OCI-LY7 (cell line): ENCODE measurements at regions not wholly inside any gene's neighbourhood (a gene's known extent, or its start where the extent isn't known, plus 50 kb on each side); places are given as distances from the start of the nearest gene placed in this dataset.

Experiments used
- BruUV-seq: library from RNA; stranded (reverse); fragments of 400-500 nt; replicated peaks from 2 replicates; lab custom pipeline; 2021; lab: Mats Ljungman, UMichigan
- CTCF ChIA-PET: fragments of 300-600 bp; sonication (Branson Sonifier 250); formaldehyde crosslinking; loops from one replicate; lab custom pipeline; 2022; ENCODE audit warnings: antibody characterized with exemption; ENCODE audit not compliant: unreplicated experiment; lab: Charles Lee
- POLR2A ChIA-PET: fragments of 300-600 bp; sonication (Branson Sonifier 250); formaldehyde crosslinking; loops from one replicate; lab custom pipeline; 2022; ENCODE audit warnings: antibody characterized with exemption; lab: Charles Lee
- DNase-seq: peaks from one replicate; pipeline ENCODE4 v3.0.0-alpha.2; 2015; ENCODE audit warnings: low spot score
- H2AFZ ChIP-seq: fragments of 200-600 bp; sonication (generic), shearing (Covaris generic); 2 replicates; pipeline ENCODE4 v1.6.1; 2014; ENCODE audit warnings: mild to moderate bottlenecking, antibody characterized with exemption, low read length, moderate library complexity
- H3K27ac ChIP-seq: fragments of 200-600 bp; sonication (generic); 2 replicates; pipeline ENCODE4 v1.5.1; 2014; ENCODE audit warnings: mixed run types, low read depth, mild to moderate bottlenecking, moderate library complexity, low read length, inconsistent platforms; ENCODE audit not compliant: poor library complexity, severe bottlenecking
- H3K36me3 ChIP-seq: fragments of 200-600 bp; sonication (generic); 2 replicates; pipeline ENCODE4 v1.6.1; 2014; ENCODE audit warnings: mild to moderate bottlenecking, antibody characterized with exemption, low read length, moderate library complexity, mixed read lengths; ENCODE audit not compliant: insufficient read depth
- H3K4me1 ChIP-seq: fragments of 200-600 bp; sonication (generic); 2 replicates; pipeline ENCODE4 v1.5.1; 2014; ENCODE audit warnings: mild to moderate bottlenecking, low read length; ENCODE audit not compliant: insufficient read depth, poor library complexity, severe bottlenecking
- H3K4me2 ChIP-seq: fragments of 200-600 bp; sonication (generic); 2 replicates; pipeline ENCODE4 v1.6.1; 2014; ENCODE audit warnings: mild to moderate bottlenecking, low read length
- H3K4me3 ChIP-seq: fragments of 200-600 bp; sonication (generic); 2 replicates; pipeline ENCODE4 v1.5.1; 2014; ENCODE audit warnings: mild to moderate bottlenecking, low read depth, low read length; ENCODE audit not compliant: poor library complexity, severe bottlenecking
- H3K79me2 ChIP-seq: fragments of 200-600 bp; sonication (generic); 2 replicates; pipeline ENCODE4 v1.6.1; 2016; ENCODE audit warnings: low read depth, mild to moderate bottlenecking, low read length, moderate library complexity, mixed read lengths; ENCODE audit not compliant: insufficient read depth
- H3K9me2 ChIP-seq: fragments of 200-600 bp; sonication (generic); 2 replicates; pipeline ENCODE4 v1.6.1; 2016; ENCODE audit warnings: mild to moderate bottlenecking, low read length, mixed read lengths; ENCODE audit not compliant: insufficient read depth
- H3K9me3 ChIP-seq: fragments of 200-600 bp; sonication (generic); 2 replicates; pipeline ENCODE4 v1.6.1; 2014; ENCODE audit warnings: mild to moderate bottlenecking, mixed run types, low read length, mixed read lengths
- H4K20me1 ChIP-seq: fragments of 200-600 bp; sonication (generic); 2 replicates; pipeline ENCODE4 v1.6.1; 2014; ENCODE audit warnings: mild to moderate bottlenecking, antibody characterized with exemption, low read length, moderate library complexity, mixed read lengths; ENCODE audit not compliant: insufficient read depth
- EZH2phosphoT487 ChIP-seq: fragments of 200-600 bp; sonication (generic); IDR thresholded peaks from 2 replicates; pipeline ENCODE4 v1.6.1; 2018; ENCODE audit warnings: low read depth, borderline replicate concordance, mild to moderate bottlenecking, mixed run types, antibody characterized with exemption, low read length, moderate library complexity, mixed read lengths
- intact Hi-C: fragments of 100-400 bp; cut with micrococcal nuclease; formaldehyde crosslinking; loops from one replicate; pipeline ENCODE4 v1.10.0; 2022; ENCODE audit not compliant: unreplicated experiment
- TF ChIP-seq, protein P1 (sequence below): fragments of 200-600 bp; sonication (generic); conservative IDR thresholded peaks from 2 replicates; pipeline ENCODE4 v1.5.1; 2014; ENCODE audit warnings: mild to moderate bottlenecking, antibody characterized with exemption, low read length, moderate library complexity, mixed read lengths

DNA sequence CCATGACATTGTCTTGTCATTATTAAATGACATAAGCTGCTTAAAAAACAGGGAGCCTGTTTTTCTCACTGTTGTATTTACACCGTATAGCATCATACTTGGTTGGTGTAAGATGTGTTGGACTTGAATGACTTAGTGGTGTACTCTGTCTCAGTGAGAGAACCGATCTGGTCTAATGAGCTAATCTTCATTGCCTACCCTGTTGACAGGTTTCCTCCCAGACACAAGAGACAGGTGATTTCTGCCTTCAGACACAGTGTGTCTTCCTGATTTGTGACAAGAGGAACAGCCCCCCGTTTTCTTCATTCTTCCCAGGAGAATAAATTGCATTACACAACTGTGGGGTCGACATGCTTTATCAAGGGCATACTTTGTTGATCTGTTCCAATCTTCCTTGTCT is 137.2 kb upstream of the ID4 start:
- intact Hi-C loops: no loop called here
- H3K4me2 ChIP-seq: no peak overlapping the region
- H3K4me3 ChIP-seq: no peak overlapping the region
- no peak overlapping the region for H3K27ac ChIP-seq
- H3K36me3 ChIP-seq: no peaks in the 10 kb centered on the region
- no peaks in the 10 kb centered on the region for H3K9me2 ChIP-seq
- H3K79me2 ChIP-seq: no peaks in the 10 kb centered on the region
- no TSS peak for BruUV-seq
- H2AFZ ChIP-seq: peak overlapping the region; percentile 42; the same call in 1 of the 2 replicates
- H3K9me3 ChIP-seq: no peaks in the 10 kb centered on the region
- no peaks in the 10 kb centered on the region for H4K20me1 ChIP-seq
- no peaks in the 10 kb centered on the region for H3K4me1 ChIP-seq
- no peak for DNase-seq
- TF ChIP-seq EZH2phosphoT487: no peak
- TF ChIP-seq, protein P1, sequence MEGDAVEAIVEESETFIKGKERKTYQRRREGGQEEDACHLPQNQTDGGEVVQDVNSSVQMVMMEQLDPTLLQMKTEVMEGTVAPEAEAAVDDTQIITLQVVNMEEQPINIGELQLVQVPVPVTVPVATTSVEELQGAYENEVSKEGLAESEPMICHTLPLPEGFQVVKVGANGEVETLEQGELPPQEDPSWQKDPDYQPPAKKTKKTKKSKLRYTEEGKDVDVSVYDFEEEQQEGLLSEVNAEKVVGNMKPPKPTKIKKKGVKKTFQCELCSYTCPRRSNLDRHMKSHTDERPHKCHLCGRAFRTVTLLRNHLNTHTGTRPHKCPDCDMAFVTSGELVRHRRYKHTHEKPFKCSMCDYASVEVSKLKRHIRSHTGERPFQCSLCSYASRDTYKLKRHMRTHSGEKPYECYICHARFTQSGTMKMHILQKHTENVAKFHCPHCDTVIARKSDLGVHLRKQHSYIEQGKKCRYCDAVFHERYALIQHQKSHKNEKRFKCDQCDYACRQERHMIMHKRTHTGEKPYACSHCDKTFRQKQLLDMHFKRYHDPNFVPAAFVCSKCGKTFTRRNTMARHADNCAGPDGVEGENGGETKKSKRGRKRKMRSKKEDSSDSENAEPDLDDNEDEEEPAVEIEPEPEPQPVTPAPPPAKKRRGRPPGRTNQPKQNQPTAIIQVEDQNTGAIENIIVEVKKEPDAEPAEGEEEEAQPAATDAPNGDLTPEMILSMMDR: no peak
- ChIA-PET POLR2A (interaction anchor here (0.7 to 1.2 kb wide), 3 partner anchors 9 to 492 kb away, joined by 3 to 4 read pairs (median 4); no protein-coding TSS in a partner anchor), CTCF (no interaction called here)

DNA sequence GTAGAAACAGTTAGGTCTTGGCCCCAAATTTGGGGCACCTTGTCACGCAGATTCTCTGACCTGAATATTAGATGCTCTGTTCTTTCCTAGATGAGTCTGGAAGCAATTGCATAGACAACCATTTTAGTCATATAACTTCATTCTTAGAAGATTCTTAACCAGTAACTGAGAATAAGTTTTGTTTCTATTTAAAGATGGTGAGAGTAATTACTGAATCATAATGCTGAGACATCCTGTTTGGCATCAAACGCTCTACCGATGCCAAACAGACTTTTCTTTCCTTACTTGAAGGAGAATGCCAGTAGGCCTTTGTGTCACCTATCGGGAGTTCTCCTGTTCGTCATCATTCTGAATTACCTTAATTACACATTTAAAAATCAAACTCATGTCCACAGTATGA is 131.6 kb upstream of the ID4 start:
- no peaks in the 10 kb centered on the region for H3K9me2 ChIP-seq
- no peak overlapping the region for H3K27ac ChIP-seq
- ChIA-PET POLR2A (interaction anchor here (0.6 kb wide), 1 partner anchor 19 kb away, joined by 3 read pairs; no protein-coding TSS in a partner anchor), CTCF (no interaction called here)
- no peak overlapping the region for H3K4me2 ChIP-seq
- H3K4me1 ChIP-seq: no peaks in the 10 kb centered on the region
- BruUV-seq: no TSS peak
- intact Hi-C loops: no loop called here
- no peak overlapping the region for H3K4me3 ChIP-seq
- no peaks in the 10 kb centered on the region for H3K36me3 ChIP-seq
- no peaks in the 10 kb centered on the region for H3K79me2 ChIP-seq
- no peaks in the 10 kb centered on the region for H3K9me3 ChIP-seq
- TF ChIP-seq, protein P1: no peak
- no peak for TF ChIP-seq EZH2phosphoT487
- H4K20me1 ChIP-seq: no peaks in the 10 kb centered on the region
- DNase-seq: no peak
- H2AFZ ChIP-seq: no peak overlapping the region

DNA sequence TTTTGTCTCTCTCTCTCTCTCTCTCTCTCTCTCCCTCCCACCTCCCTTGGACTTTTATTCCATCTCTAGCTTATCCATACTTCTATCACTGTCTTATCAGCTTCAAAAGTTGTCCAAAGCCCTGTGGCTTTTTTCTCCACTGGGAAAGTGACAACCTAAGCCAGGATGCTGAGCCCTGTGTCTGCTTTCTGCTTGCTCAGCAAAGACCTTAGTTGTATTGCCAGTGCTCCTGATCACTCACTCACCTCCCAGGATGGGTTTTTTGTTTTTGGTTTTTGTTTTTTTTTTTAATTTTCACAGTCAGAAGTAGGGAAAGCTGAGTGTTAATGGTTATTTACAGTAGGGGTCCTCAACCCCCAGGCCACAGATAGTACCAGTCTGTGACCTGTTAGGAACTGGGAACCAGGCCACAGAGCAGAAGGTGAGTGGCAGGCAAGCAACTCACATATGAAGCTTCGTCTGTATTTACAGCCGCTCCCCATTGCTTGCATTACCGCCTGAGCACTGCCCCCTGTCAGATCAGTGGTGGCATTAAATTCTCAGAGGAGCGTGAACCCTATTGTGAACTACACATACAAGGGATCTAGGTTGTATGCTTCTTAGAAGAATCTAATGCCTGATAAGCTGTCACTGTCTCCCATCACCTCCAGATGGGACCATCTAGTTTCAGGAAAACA is 125.0 kb upstream of the ID4 start:
- no TSS peak for BruUV-seq
- H4K20me1 ChIP-seq: no peaks in the 10 kb centered on the region
- no peaks in the 10 kb centered on the region for H3K4me1 ChIP-seq
- H3K79me2 ChIP-seq: no peaks in the 10 kb centered on the region
- POLR2A ChIA-PET: interaction anchor here (0.6 to 1.7 kb wide), 4 partner anchors 9 to 221 kb away, joined by 3 to 5 read pairs (median 3); no protein-coding TSS in a partner anchor
- CTCF ChIA-PET: no interaction called here
- intact Hi-C loops: no loop called here
- no peak overlapping the region for H2AFZ ChIP-seq
- no peaks in the 10 kb centered on the region for H3K36me3 ChIP-seq
- H3K4me3 ChIP-seq: no peak overlapping the region
- H3K9me2 ChIP-seq: no peaks in the 10 kb centered on the region
- no peak overlapping the region for H3K4me2 ChIP-seq
- H3K27ac ChIP-seq: no peak overlapping the region
- H3K9me3 ChIP-seq: no peaks in the 10 kb centered on the region
- DNase-seq: no peak
- no peak for TF ChIP-seq EZH2phosphoT487
- TF ChIP-seq, protein P1: 0 out of 2 replicates have a peak, but pooled peaks have one; percentile 12
